Epithelial cell of esophagus (primary cell): ENCODE measurements at regions not wholly inside any gene's neighbourhood (a gene's known extent, or its start where the extent isn't known, plus 50 kb on each side); places are given as distances from the start of the nearest gene placed in this dataset.

Source experiments
- DNase-seq: peaks from one replicate; pipeline ENCODE4 v3.0.0; 2010; ENCODE audit warnings: low read depth
- H3K4me3 ChIP-seq: 2 replicates; pipeline ENCODE4 v1.5.1; 2011; ENCODE audit warnings: mild to moderate bottlenecking, low read length, control low read depth
- TF ChIP-seq, protein P1 (sequence below): IDR thresholded peaks from 2 replicates; pipeline ENCODE4 v1.5.1; 2011; ENCODE audit warnings: low read depth, mild to moderate bottlenecking, low read length, control low read depth, inconsistent platforms; ENCODE audit not compliant: insufficient read depth; ENCODE audit errors: missing control alignments

DNA sequence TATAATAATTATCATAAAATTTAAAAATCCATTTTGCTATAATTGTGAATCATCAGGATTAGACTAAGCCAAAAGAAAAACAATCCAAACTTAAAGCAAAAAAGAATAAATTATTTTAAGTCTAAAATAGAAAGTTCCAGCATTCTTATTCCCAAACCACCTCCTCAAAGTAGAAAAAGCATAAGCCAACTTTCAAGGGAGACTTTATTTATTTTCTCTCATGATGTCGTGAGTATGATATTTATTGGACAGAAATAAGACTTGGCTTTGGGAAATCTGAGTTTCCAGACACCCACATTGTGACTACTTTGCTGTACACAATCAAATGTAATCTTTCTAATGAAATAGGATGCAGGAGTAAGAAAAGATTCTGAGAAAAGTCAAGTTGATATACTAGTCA is 372.1 kb downstream of the MTRR start:
- no peak overlapping the region for H3K4me3 ChIP-seq
- TF ChIP-seq, protein P1, sequence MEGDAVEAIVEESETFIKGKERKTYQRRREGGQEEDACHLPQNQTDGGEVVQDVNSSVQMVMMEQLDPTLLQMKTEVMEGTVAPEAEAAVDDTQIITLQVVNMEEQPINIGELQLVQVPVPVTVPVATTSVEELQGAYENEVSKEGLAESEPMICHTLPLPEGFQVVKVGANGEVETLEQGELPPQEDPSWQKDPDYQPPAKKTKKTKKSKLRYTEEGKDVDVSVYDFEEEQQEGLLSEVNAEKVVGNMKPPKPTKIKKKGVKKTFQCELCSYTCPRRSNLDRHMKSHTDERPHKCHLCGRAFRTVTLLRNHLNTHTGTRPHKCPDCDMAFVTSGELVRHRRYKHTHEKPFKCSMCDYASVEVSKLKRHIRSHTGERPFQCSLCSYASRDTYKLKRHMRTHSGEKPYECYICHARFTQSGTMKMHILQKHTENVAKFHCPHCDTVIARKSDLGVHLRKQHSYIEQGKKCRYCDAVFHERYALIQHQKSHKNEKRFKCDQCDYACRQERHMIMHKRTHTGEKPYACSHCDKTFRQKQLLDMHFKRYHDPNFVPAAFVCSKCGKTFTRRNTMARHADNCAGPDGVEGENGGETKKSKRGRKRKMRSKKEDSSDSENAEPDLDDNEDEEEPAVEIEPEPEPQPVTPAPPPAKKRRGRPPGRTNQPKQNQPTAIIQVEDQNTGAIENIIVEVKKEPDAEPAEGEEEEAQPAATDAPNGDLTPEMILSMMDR: no peak
- DNase-seq: no peak

DNA sequence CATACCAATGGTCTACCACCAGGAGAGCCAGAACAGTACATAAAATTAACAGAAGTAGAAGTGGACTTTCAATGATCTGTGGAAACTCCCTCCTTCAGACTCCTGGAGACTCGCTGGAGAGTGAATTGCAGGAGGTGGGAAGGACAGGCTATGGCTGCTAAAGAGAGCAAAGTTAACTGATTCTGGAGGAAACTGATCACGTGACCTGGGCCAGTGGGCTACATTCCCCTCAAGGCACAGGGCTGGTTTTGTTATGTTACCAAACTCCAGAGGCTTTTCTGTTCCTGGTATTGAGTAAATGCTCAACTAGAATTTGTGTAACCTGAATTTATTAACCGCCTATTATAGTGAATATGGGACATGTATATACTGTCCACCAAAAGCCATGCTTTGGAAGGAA is 372.6 kb downstream of the MTRR start:
- no peak overlapping the region for H3K4me3 ChIP-seq
- TF ChIP-seq, protein P1: no peak
- no peak for DNase-seq

DNA sequence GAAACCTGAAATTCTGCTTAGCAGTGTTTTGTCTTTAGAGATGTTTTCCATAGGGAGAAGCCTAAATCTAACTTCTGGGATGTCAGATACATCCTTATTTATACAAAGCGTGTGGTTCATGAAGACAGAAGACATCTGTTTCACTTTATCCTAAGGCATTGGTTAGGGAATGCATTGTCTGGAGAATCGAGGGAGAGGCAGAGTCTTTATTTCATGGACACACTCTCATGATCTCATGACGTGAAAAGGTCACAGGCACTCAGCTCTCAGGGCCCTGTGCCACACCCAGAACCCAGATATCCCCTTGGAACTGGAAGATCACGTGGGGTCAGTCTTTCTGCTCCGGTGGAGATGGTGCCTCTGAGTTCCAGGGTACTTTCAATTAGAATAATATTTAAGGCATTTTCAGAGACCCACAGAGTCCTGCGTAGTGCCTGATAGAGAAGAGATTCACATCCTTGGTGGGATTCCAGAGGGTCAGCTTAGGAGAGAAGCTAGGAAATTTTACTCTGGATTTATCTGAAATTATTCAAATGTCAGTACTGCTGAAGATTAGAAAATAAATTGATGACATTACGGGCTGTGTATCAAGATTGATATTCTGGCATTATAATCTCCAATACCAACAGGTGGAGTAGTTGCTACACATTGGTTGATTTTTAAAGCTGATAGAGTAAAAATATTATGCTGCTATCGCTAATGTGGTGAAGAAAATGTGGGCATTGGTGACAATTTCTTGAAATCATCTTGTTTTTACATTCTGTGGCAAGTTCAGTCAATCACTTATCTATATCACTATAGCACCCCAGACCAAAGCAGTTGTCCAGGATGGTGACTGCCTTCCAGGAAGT is 378.3 kb downstream of the MTRR start:
- TF ChIP-seq, protein P1: no peak
- H3K4me3 ChIP-seq: no peak overlapping the region
- no peak for DNase-seq

DNA sequence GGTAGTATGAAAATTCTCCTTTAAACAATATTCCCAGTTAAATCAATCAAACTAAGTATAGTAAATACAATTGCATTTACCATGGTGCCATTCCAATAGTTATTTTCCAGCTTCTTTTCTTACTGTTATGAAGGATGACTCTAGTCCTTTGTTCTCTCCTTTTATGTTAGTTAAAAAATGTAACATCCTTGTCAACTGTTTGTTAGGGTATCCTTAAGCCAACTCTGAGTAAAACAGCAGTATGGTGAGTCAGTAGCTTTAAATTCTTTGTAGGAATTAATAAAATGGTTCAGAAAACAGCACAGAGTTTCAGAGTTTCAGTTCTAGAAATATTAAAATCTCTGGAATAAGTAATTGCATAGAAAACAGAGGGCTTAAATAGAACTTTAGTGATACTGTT is 384.4 kb downstream of the MTRR start:
- no peak for DNase-seq
- H3K4me3 ChIP-seq: no peak overlapping the region
- TF ChIP-seq, protein P1: no peak

DNA sequence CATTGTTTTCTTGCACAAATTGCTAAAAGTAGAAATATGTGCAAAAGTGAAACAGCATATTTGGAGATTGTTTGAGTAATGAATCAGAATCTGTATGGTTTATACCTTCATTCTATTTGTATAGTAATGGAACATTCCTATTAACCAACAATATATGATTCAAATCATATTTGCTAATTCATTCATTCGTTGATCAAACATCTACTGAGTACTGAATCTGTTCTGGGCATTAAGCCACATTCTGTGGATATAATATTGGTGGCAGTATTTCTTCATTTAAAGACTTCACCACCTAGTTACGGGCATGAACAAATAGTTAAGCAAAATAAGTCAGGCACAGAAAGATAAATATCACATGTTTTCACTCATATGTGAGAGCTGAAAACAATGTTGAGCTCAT is 385.7 kb downstream of the MTRR start:
- H3K4me3 ChIP-seq: no peak overlapping the region
- no peak for DNase-seq
- TF ChIP-seq, protein P1: no peak

DNA sequence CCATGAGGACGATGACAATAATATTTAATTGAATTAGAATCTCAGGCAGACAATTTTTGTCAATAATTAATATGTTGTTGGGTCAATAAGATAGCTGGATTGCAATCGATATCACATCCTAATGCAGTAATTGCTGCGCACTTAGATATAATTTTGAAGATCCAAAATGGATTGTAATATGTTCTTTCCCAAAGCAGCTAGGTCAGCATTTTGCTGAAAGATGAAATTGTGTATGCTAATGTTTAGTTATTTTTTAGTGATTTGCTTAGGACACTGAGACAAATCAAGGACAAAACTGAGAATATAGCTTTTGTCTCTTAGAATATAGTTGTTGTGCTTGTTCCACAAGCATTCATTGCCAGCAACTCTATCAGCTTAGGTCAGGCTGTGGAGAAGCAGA is 389.9 kb downstream of the MTRR start:
- DNase-seq: no peak
- TF ChIP-seq, protein P1: no peak
- no peak overlapping the region for H3K4me3 ChIP-seq

DNA sequence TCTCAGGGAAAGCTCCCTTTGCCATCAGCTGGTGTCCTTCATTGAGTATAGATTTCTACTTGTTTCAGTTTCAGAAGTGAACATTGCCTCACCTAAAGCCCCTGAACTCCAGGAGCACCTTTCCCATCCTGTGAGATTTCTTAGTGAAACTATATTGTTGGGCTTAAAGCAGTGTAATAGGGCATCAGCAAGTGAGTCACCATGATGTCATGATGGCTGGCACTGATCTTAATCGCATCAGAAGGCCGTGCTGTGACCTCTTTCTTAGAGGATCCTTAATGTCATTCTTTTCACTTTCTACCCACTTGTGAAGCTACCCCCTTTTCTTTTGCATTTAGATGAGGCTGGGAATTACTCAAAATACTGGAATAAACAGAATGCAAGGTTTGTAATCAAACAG is 401.3 kb downstream of the MTRR start:
- no peak for DNase-seq
- TF ChIP-seq, protein P1: no peak
- H3K4me3 ChIP-seq: no peak overlapping the region
